HG02642 (cell line): ENCODE measurements at regions not wholly inside any gene's neighbourhood (a gene's known extent, or its start where the extent isn't known, plus 50 kb on each side); places are given as distances from the start of the nearest gene placed in this dataset.
"Not testable (repeated sequence)": the region's sequence is repeated elsewhere in the genome, so short reads cannot be mapped to it uniquely, and the experiment has no call there.

Experiments used
- ATAC-seq: cut with Tn5 transposase; IDR thresholded peaks from one replicate; pipeline ENCODE4 v1.9.1; 2021; ENCODE audit warnings: mild to moderate bottlenecking; ENCODE audit not compliant: unreplicated experiment, poor library complexity

DNA sequence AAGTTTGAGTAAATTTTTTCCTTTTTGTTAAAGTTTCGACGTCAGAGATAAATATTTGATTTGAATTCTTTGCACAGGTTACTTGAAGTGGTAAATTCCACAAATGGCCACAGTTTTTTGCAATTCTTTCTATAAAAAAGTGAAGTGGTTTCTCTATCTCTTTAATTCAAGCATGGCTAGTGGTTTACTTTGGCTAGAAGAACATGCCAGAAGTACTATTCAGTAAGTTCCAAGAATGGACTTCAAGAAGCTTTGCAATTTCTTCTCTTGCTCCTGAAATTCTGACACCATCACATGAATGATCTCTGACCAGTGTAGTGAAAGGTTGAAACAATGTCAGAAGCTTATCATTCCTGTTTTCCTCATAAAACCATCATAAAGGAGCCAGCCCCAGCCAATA, 55.7 kb upstream of the RNPC3 start:
- ATAC-seq, result no peak

DNA sequence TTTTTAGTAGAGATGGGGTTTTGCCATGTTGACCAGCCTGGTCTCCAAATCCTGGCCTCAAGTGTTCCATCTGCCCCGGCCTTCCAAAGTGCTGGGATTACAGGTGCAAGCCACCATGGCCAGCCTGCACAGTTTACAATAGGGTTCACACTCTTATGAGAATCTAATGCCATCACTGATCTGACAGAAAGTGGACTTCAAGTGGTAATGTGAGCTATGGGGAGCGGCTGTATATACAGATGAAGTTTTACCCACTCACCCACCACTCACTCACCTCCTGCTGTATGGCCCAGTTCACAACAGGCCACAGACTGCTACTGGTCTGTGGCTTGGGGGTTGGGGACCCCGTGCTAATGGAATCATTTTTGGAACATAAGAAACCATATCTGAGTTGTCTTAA, 58.4 kb upstream of the RNPC3 start:
- no peak for ATAC-seq

DNA sequence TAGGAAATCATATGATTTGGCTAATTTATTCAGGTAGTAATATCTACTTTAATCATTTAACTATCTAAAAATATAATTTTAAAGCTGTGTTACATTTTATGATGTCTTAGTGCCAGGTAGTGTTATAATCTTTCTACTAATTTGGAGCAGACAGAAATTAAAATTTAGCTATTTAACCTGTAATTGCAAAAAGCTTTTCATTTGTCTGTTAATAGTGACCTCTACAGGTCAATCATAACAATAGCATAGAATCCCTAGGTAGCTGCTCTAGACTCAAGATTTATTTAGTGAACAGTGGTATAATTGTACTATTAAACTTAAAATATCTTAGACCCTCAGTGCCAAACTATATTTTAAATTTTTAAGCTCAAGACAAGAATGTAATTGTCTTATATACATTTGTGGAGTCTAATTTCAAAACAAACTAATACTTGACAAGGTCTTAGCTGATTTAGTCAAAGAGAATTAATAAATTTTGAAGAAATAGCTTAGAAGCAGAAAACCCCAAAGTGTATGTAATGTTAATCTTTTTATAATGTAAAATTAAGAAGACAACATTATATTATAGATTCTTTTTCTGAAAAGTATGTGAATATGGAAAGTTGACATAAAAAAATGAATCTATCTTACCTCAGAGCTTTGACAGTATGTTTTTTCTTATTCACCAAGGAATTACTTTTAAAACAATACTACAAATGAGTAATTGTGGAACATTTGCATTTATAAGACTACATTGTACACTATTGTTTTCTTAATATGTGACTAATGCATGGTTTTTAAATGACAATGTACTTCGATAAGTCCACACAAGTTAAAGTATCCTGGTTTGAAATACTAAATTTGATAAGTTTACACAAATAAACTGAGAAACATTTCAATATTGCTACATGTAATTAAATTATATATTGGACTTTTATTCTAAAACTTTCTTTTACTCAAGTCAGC, 64.1 kb upstream of the RNPC3 start:
- ATAC-seq, result no peak

DNA sequence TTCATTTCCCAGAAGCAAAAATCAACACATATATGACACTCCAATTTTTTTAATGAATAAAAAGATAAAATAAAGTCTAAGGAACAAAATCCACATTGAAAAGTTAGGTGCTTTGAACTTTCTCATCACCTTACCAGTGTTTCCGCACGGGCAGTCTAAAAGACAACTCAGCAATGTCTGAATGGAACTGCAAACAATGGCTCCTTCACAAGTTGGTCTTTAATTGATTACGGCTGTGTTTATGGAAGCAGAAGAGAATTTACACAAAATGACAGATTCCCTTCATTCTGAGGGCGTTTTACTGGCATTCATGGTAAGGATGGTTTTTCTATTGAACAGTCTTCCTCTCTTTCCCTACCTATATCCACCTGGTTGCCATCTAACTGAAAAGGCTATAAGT, 65.0 kb upstream of the RNPC3 start:
- no peak for ATAC-seq

DNA sequence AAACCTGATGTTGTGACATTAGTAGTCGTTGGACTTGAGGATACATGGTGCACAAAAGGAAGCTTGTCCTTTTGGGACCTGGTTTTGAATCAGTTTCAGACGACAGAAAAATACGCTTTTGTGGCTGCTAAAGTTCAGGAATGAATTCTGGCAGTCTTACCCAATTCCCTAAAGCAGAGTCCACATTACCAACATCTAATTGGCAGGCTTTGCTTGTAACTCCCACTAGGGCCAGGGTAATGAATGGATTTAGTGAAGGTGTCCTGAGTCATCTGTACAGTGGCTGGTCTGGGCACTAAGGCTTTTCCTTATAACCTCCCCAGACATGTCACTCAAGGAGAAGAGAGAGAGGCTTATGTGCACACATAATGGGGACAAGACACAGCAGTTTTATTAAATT, 66.2 kb upstream of the RNPC3 start:
- ATAC-seq, result no peak

DNA sequence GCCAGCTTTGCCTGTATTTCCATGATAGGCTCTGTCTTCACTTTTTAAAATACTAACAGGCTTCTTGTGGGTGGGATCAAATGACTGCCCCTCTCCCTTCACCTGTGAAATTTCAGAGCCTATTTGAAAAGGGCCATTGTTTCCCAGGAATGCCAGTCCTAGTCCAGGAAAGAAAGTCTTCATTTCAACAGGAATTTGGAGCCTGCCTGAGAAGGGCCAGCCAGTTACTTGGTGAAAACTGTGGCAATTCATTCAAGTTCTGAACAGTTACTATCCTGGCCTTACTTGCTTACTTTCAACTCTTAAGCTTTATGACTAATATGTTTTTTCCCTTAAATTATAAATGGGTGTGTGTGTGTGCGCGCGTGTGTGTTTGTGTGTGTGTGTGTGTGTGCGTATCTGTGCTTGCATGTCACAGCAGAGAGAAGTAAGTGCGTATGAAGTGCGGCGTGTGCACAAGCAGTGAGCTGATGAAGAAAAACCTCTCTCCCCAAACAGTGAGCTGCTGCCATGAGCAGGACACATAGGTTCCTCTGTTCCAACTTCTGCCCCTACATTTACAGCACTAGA, 67.5 kb upstream of the RNPC3 start:
- no peak for ATAC-seq

DNA sequence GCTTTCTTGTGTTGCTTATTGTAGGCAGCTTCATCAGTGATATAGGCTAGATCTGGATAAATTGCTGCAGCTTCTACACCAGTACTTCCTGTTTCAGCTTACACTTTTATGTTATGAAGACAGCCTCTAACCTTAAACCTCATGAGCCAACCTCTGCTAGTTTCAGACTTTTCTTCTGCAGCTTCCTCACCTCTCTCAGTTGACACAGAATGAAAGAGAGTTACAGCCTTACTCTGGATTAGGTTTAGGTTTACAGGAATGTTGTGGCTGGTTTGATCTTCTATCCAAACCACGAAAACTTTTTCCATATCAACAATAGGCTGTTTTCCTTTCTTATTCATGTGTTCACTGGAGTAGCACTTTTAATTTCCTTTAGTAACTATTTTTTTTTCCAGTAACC, 76.9 kb upstream of the RNPC3 start:
- no peak for ATAC-seq

DNA sequence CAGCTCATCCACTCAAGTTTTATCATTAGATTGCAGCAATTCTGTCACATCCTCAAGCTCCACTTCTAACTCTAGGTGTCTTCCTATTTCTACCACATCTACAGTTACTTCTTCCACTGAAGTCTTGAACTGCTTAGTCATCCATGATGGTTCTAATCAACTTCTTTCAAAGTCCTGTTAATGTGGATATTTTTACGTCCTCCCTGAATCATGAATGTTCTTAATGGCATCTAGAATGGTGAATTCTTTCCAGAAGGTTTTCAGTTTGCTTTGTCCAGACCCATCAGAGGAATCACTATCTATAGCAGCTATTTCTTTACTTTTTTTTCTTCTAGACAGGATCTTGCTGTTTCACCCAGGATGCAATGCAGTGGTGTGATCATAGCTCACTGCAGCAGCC, 78.0 kb upstream of the RNPC3 start:
- no peak for ATAC-seq

DNA sequence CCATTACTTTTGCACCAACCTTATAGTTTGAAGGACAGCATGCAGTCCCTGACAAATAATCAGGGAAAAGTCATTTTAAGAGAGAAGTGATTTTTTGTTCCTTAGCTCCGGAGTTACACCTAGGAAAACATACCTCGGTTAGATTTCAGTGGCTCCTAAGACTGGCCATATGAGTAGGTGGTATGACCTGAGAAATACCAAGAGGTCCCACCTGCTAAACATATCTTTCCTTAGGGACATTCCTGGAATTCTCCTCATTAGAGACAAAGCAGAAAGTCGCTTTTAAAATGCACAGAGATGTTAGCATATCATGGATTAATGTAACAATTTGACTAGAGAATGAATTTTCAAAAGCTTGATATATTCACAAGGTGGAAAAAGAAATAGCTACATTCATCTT, 84.2 kb upstream of the RNPC3 start:
- no peak for ATAC-seq

DNA sequence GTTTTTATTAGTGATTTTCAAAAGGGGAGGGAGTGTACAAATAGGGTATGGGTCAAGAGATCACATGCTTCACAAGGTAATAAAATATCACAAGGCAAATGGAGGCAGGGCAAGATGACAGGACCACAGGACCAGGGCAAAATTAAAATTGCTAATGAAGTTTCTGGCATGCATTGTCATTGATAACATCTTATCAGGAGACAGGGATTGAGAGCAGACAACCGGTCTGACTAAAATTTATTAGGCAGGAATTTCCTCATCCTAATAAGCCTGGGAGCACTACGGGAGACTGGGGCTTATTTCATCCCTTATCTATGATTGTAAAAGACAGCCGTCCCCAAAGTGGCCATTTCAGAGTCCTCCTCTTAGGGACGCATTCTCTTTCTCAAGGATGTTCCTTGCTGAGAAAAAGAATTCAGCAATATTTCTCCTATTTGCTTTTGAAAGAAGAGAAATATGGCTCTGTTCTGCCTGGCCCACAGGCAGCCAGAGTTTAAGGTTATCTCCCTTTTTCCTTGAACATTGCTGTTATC, 88.9 kb upstream of the RNPC3 start:
- not testable (repeated sequence) for ATAC-seq

DNA sequence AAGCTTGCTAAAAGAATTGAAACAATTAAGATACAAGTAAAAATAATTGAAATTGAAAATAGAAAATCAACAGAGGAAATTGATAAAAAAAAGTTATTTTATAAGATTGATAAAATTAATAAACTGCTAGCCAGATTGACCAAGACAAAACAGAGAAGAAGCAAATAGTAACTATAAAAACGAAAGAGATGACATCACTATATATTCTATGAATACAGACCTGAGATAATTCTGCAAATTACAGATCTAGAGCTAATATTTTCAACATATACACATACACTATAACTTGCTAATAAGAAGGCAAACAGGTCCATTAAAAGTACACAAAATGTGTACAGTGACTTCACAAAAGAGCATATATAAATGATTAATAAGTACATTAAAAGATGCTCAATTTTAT, 90.1 kb upstream of the RNPC3 start:
- no peak for ATAC-seq

DNA sequence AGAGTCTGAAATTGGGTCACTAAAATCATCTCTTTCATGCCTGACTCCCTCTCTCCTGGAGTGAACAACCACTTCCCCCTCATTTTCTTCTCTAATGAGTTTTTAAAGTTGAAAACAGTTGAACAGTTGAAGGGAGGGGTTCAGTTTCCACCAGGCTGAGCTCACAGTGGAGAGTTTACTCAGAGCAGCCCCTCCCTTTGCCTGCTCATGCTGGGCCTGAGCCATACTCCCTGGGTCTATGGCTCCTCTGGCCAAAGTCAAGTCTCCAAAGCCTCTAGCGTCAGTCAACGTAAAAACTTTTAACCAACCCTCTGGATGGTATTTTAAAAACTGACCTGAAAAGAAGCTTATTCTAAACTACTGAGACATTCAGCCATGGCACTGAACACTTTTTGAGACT, 100.8 kb upstream of the RNPC3 start:
- ATAC-seq, result no peak

DNA sequence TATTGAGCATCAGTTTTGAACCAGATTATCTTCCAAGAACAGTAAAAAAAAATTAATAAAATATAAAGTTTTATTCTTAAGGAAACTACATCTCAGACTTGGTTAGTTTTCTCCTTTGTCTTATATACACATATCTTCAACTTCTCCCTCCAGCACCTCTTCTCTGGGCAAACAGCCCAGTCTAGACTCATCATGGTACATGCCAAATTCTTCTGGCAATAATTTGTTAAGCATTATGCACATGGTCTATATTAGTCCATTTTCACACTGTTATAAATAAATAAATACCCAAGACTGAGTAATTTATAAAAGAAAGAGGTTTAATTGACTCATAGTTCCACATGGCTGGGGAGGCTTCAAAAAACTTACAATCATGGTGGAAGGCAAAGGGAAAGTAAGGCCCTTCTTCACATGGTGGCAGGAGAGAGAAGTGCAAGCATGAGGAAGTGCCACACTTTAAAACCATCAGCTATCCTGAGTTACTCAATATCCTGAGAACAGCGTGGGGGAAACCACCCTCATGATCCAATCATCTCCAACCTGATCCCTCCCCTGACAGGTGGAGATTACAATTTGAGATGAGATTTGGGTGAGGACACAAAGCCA, 108.7 kb upstream of the RNPC3 start:
- ATAC-seq, result no peak

DNA sequence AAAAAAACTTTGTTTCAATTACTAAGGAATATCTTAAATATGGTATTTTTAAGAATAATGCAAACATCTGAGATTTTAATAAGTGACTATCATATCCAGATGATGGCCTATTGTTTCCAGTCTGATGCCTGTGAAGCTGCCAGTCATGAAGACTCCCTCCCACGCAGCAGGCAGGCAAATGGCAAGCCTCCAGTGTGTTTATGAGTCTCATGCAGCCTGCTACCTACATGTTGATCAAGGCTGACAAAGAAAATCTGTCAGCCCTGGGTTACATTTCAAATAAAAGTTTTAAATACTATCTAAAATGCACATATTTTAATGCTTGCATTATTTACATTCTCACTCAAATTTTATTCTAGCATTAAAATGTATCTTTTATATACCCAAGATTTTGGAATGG, 137.6 kb upstream of the RNPC3 start:
- no peak for ATAC-seq

DNA sequence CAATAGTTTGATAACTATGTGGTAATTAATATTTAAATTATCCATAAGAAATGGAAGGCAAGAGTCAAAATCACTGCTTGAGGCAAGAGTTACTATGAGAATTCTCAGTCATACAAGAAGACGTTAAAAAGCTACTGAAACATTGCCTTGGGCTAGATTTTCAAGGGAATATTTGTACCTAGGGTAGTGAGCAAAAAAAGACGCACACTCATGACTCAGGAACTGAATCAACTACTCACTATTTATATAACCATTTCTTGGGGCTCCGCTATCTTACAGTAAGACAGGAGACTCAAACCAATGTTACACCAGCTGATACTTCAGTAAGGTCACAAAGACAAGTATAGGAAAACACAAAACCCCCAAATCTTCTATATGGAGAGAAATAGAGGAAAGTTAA, 151.5 kb upstream of the RNPC3 start:
- no peak for ATAC-seq

DNA sequence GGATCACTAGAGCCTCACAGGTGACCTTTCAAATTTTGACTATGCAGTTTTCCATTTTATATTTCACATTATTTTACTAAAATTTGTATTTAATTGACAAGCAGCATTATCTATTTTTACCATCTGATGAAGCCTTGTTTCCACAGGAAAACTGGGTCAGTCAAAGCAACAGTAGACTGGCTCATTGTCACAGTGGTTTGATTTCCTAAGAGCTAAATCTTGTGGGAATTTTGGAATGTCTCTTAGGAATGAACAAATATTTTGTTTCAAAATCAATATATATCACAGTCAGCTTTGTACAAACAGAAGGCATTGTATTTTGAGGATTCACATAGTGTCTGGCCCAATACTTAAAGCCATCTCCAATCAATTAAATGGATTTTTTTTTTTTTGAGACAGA, 152.6 kb upstream of the RNPC3 start:
- ATAC-seq, result no peak

DNA sequence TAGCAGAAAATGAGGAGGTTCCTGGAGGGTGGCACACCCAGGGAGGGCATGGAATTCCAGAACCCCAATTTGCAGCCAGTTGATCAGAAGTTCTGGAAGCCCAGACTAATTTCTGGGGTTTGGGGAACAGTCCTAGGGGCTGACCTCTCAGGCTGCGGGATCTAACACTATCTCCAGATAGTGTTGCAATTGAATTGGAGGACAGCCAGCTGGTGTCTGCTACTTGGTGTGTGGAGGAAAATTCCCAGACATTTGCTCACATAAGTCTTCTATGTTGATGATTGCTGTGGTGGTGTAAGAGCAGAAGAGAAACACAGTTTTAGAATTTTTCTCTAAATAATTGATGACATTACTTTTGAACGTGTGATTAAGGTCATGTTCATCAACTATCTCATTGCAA, 154.3 kb upstream of the RNPC3 start:
- ATAC-seq, result no peak

DNA sequence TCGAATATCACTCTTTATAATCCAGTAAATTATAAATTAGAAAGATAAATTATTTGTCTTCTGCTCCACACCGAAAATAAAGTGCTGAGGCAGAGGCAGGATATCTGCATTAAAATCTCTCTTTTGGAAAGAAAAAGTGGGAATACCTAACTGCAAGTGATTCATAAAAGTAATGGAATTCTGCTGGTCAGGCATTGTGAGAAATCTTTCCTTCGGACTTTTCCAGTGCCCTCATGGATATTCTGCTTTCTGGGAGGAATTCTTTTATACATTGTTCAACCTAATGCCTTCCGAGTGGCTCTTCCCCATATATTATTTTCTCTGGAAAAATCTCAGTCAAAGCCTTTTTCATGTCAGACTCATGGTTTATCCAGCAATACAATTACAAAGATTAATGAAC, 158.3 kb upstream of the RNPC3 start:
- no peak for ATAC-seq

DNA sequence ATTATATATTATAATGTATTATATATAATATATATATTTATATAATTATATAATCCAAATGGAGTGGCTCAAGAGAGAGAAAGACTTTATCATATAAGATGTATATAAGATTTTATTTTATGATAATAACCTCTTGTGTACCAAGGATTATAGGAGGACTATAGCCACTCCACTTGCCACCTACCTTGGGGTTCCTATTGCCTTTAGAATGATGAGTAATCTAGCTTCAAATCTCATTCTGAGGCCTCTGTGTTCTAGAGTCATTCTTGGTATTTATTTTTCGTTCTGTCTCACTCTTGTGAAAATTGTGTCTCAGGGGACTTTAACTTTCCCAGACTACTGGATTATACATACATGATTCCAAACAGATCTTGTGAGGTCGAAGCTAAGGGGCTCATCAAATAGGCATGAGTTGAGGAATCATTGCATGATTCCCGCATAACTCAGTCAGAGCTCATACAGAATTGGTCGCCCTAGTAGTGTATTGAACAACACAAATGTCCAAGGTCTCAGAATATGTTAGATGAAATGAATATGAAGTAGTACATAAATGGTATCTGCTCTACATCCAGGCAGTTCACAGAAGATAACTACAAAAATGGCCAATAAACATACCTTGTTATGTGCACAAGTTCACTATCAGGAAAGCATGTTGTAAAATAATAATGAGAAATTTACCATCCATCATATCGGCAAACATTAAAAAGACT, 159.5 kb upstream of the RNPC3 start:
- ATAC-seq, result no peak

DNA sequence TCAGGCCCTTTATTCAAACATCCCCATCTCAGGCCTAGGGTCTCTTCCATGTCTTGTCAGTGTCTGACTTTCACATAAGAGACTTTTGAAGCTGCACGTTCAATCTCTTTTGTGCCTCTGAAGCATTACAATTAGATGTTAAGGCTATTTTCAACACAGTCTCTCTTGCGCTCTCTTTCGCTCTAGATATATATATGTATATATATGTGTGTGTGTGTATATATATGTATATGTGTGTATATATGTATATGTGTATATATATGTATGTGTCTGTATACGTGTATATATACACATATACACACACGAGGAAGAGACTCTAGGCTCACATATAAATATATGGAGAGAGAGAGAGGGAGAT, 162.5 kb upstream of the RNPC3 start:
- ATAC-seq, result no peak
